Anterior cingulate cortex (tissue), 58 donors: ENCODE measurements at regions not wholly inside any gene's neighbourhood (a gene's known extent, or its start where the extent isn't known, plus 50 kb on each side); places are given as distances from the start of the nearest gene placed in this dataset.
"Not testable (repeated sequence)": the region's sequence is repeated elsewhere in the genome, so short reads cannot be mapped to it uniquely, and the experiment has no call there.

Experiments
- DNase-seq, 58 donors: peaks; one replicate each; lab custom pipeline; 2025; lab: John Stamatoyannopoulos, UW

DNA sequence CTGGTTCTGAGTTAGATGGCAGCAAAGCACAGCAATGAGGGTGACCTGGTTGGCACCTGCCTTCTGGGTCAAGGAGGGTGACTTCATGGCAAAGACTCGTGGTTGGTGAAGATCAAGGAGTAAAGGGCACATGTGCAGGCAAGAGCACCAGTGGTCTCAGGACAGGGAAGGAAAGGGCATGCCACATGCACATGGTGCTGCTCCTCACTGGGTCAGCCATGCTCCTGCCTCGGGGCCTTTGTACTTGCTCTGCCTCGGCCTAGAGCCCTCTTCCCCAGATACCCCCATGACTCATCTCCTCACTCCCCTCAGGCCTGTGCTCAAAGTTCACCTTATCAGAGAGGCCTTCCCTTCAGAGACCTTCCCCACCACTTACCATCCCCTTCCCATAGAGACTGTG is 106.7 kb upstream of the KDM7A start:
- no peak for DNase-seq

DNA sequence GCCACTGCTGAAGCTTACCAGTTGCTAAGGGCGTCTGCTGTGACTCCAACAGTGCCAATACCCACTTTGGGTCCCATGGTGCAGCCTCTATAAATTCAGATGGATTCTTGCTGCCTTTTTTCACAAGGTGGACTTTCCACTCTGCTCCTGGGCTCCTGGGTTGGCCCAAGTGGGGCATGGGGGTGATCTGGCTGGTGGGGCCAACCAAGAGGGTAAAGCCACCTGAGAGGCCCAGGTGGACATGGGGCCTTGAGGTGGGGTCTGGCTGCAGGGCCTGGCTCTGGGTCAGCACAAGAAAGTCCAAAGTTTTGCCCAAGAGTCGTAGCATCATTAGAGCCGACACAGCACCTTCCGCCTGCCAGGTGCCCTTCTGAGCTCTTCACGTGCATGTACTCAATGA is 105.2 kb upstream of the KDM7A start:
- no peak for DNase-seq

GRCh38 chr7:140281255-140281654 is 104.5 kb upstream of the KDM7A start:
- no peak for DNase-seq

GRCh38 chr7:140276001-140276400 is 99.2 kb upstream of the KDM7A start:
- no peak for DNase-seq

DNA sequence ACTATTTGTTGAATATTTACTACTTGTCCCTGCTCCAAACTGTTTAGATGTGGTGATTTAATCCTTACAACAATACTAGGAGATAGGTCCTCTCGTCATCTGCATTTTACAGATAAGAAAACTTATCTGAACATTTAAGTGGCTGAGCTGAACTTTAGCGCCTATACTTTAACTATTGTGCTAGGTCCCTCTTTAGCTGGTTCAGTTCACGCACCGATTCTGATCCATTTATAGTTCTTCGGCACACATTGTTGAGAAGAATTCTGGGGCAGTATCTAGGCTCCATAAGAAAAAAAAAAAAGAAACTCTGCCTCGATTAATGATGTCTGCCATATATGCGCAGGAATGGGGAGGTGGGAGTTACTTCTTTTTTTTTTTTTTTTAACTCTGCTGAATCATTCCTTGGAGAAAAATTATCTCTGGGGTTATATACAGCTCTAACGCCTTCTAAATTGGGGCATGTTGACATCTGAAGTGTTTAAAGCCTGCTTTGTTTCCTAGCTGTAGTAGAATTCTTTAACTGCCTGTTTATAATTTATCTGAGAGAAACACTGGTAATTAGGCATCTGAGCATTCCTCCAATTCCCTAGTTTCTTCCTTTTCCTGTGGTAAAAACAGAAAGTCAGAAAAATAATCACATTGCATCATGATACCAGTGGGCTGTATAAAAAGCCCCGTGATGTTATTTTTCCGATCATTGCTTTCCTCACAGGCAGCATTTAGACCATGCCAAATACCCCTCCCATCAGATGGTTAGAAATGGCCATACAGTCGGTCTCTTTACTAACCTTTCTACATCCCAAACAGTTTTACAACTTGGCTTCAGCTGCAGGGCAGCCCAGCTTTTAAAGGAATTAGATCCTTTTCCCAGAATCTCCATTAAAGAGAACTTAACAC is 98.5 kb upstream of the KDM7A start:
- DNase-seq: no peak

DNA sequence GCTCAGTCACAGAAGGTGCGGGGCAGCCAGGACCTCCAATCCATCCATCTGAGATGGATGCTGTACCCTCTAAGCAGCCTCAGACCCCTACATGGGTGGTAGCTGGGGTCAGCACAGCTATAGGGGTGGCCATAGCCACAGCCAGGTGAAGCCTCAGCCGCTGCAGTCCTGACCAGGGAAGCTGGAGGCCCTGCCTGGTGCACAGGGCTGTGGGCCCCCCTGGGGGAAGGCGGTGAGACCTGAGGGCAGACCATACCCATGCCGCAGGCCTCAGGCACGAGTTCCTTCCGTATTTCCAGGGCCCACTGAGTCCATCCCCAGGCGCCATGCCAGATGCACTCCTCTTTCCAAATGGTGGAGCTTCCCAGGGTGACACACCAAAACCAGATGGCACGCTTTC is 96.6 kb upstream of the KDM7A start:
- DNase-seq: no peak

GRCh38 chr7:140271643-140271968 is 94.8 kb upstream of the KDM7A start:
- not testable (repeated sequence) for DNase-seq

DNA sequence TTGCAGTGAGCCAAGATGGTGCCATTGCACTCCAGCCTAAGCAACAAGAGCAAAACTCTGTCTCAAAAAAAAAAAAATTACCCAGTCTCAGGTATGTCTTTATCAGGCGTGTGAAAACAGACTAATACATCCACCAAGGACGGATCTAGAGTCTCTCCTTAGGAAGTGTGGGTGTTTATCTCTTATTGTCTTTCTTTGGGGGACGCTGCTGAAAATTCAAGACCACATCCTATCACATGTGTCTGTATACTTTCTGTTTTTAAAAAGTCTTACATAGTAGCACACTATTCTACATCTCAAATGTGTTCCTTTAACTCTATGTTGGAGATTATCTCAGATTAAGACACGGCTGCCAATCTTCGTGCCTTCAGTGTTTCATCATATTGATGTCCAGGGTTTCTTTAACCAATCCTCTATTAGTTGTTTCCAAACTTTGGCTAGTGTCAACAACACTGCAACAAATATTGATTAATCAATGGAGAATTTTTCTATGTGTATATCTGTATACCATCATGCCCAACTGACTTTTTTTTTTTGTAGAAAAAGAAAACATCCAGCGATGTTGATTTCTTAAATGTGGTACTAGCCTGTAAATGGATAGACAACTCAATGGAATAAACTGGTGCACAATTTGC is 92.3 kb upstream of the KDM7A start:
- no peak for DNase-seq

- no peak for DNase-seq
These were observed 90.8 kb upstream of the KDM7A start for GRCh38 chr7:140267381-140268226.

GRCh38 chr7:140263277-140263676 is 86.5 kb upstream of the KDM7A start:
- DNase-seq: no peak

GRCh38 chr7:140262242-140262903 is 85.6 kb upstream of the KDM7A start:
- no peak for DNase-seq

GRCh38 chr7:140261522-140261921 is 84.7 kb upstream of the KDM7A start:
- DNase-seq: no peak

DNA sequence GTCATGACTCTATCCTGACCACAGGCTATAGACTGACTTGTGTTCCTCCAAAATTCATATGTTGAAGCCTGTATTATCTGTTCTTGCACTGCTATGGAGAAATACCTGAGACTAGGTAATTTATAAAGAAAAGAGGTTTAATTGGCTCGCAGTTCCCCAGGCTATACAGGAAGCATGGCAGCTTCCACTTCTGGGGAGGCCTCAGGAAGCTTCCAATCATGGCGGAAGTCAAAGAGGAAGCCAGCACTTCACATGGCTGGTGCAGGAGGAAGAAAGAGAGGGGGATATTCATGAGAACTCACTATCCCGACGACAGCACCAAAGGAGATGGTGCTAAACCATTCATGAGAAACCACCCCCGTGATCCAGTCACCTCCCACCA is 84.3 kb upstream of the KDM7A start:
- no peak for DNase-seq

DNA sequence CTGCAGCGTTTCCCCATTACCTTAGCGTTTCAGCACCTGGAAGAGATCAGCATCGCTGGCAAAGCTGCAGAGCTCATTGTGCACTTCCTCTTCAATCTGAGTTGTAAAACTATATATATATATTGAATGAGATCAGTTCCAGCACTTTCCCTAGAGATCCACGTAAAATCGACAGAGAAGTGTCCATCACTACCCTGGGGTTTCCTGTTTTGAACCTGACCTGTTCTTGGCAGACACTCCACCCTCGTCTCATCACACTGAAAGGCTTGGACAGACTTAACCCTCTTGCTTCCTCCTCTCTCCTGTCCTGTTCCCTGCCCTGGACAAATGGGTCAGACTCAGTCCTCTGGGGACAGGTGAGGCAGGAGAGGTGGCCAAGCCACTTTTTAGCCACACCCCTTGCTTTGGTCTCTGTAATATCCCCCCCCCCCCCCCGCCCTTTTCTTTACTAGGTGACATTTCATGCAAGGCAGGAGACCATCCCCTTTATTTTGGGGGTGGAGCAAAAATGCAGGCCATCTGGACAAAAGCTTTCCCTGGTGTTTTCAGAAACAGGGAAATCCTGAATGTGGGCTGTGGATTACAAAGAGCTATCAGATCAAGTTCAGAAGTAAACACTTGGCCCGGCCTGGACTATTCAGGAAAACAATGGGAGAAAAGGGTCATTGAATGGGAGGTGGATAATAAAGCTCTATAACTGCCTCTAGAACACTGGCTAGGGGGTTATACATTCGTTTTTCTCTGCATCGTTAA is 83.7 kb upstream of the KDM7A start:
- peak in 19 of 58 donors; percentile 9 to 64 (median 23) for DNase-seq

DNA sequence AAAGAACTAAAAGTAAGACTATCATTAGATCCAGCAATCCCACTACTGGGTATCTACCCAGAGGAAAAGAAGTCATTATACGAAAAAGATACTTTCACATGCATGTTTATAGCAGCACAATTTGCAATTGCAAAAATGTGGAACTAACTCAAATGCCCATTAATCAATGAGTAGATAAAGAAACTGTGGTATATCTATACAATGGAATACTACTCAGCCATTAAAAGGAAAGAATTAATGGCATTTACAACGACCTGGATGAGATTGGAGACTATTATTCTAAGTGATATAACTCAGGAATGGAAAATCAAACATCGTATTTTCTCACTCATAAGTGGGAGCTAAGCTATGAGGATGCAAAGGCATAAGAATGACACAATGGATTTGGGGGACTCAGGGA is 80.5 kb upstream of the KDM7A start:
- DNase-seq: not testable (repeated sequence)

GRCh38 chr7:140254976-140255375 is 78.2 kb upstream of the KDM7A start:
- not testable (repeated sequence) for DNase-seq

GRCh38 chr7:140249036-140249806 is 72.4 kb upstream of the KDM7A start:
- DNase-seq: peak in 1 of 58 donors; percentile 37

GRCh38 chr7:140247559-140247958 is 70.8 kb upstream of the KDM7A start:
- peak in 3 of 58 donors; percentile 3 to 12 (median 8) for DNase-seq

DNA sequence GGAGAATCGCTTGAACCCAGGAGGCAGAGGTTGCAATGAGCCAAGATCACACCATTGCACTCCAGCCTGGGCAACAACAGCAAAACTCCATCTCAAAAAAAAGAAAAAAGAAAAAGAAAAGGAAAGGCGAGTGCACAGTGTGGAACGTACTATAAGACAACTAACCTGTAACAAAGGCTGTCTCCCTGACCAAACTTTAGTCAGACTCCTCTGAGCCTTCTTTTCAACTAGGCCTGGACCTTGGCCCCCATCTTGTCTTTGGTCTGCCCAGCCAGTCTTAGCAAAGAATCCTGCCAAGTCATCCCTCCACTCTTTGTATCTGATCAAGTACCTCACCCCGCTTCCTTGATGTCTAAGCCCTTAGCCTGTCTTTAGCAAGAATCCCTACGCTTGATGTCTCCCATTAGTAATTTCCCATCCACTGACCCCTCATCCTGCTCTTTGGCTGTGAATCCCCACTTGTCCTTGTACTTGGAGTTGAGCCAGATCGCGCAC is 68.9 kb upstream of the KDM7A start:
- no peak for DNase-seq
